Cardiac muscle cell (in vitro differentiated cells and primary cell): ENCODE measurements at regions not wholly inside any gene's neighbourhood (a gene's known extent, or its start where the extent isn't known, plus 50 kb on each side); places are given as distances from the start of the nearest gene placed in this dataset.
"Not testable (repeated sequence)": the region's sequence is repeated elsewhere in the genome, so short reads cannot be mapped to it uniquely, and the experiment has no call there.

Experiments used
- DNase-seq, 2 donors: peaks; one replicate each; pipeline versions ENCODE4 v3.0.0 to v3.0.0-alpha.2; 2010 to 2017; ENCODE audit warnings: low read depth in 1 of 2, low spot score in 1 of 2
- H3K27ac ChIP-seq: fragments of 200-600 bp; sonication (generic); 2 replicates; pipeline ENCODE4 v1.5.1; 2016
- H3K27me3 ChIP-seq: fragments of 200-600 bp; sonication (generic); 2 replicates; pipeline ENCODE4 v1.6.0; 2016; ENCODE audit warnings: control low read depth
- H3K36me3 ChIP-seq: fragments of 200-600 bp; sonication (generic); 2 replicates; pipeline ENCODE4 v1.5.1; 2016; ENCODE audit warnings: control low read depth
- H3K4me1 ChIP-seq: fragments of 200-600 bp; sonication (generic); 2 replicates; pipeline ENCODE4 v1.8.1; 2017; ENCODE audit warnings: low read depth, mild to moderate bottlenecking, mixed run types
- H3K4me3 ChIP-seq: fragments of 200-600 bp; sonication (generic); 2 replicates; pipeline ENCODE4 v1.5.1; 2016; ENCODE audit warnings: mild to moderate bottlenecking
- H3K9me3 ChIP-seq: fragments of 200-600 bp; sonication (generic); 2 replicates; pipeline ENCODE4 v1.5.1; 2017; ENCODE audit warnings: low read depth, mild to moderate bottlenecking, control low read depth
- TF ChIP-seq, protein P1 (sequence below): IDR thresholded peaks from 2 replicates; pipeline ENCODE4 v1.5.1; 2012; ENCODE audit warnings: low read depth, mild to moderate bottlenecking, low read length

DNA sequence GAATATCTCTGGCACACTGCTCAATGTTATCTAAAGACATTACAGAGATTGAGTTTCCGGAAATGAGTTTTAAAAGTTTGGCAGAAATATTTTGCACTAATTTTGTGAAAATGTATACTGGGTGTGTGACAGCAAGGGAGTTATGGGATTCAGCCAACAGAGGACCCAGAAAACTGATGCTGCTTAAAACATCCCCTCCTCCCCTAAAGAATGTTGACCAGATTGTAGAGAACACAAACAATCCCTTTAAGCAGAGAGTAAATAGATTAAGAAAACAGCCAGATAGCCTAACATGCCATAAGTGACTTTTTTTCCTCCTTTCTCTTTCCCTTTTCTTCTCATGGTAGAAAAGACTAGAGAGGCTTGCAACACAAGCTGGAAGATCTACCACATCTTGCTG is 928.0 kb upstream of the ALCAM start:
- no peaks in the 10 kb centered on the region for H3K27me3 ChIP-seq
- no peak overlapping the region for H3K27ac ChIP-seq
- no peaks in the 10 kb centered on the region for H3K9me3 ChIP-seq
- TF ChIP-seq, protein P1, sequence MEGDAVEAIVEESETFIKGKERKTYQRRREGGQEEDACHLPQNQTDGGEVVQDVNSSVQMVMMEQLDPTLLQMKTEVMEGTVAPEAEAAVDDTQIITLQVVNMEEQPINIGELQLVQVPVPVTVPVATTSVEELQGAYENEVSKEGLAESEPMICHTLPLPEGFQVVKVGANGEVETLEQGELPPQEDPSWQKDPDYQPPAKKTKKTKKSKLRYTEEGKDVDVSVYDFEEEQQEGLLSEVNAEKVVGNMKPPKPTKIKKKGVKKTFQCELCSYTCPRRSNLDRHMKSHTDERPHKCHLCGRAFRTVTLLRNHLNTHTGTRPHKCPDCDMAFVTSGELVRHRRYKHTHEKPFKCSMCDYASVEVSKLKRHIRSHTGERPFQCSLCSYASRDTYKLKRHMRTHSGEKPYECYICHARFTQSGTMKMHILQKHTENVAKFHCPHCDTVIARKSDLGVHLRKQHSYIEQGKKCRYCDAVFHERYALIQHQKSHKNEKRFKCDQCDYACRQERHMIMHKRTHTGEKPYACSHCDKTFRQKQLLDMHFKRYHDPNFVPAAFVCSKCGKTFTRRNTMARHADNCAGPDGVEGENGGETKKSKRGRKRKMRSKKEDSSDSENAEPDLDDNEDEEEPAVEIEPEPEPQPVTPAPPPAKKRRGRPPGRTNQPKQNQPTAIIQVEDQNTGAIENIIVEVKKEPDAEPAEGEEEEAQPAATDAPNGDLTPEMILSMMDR = no peak
- DNase-seq = peak in 1 of 2 donors; percentile 16
- H3K36me3 ChIP-seq = no peaks in the 10 kb centered on the region
- H3K4me3 ChIP-seq = no peak overlapping the region
- H3K4me1 ChIP-seq = peaks cover 3% of the 10 kb centered on the region

DNA sequence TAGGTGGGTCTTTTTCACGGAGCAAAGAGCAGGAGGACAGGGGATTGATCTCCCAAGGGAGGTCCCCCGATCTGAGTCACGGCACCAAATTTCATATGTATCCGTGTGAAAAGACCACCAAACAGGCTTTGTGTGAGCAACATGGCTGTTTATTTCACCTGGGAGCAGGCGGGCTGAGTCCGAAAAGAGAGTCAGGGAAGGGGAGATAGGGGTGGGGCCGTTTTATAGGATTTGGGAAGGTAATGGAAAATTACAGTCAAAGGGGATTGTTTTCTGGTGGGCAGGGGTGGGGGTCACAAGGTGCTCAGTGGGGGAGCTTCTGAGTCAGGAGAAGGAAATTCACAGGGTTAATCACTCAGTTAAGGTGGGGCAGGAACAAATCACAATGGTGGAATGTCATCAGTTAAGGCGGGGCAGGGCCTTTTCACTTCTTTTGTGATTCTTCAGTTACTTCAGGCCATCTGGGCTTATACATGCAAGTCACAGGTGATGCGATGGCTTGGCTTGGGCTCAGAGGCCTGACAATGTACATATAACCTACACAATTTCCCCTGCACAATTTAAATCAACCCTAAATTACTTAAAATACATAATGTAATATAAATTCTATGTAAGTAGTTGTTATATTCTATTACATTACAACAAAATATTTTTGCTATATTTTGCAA is 921.3 kb upstream of the ALCAM start:
- not testable (repeated sequence) for H3K9me3 ChIP-seq, H3K27ac ChIP-seq, H3K36me3 ChIP-seq, H3K4me1 ChIP-seq, H3K4me3 ChIP-seq, H3K27me3 ChIP-seq, DNase-seq

DNA sequence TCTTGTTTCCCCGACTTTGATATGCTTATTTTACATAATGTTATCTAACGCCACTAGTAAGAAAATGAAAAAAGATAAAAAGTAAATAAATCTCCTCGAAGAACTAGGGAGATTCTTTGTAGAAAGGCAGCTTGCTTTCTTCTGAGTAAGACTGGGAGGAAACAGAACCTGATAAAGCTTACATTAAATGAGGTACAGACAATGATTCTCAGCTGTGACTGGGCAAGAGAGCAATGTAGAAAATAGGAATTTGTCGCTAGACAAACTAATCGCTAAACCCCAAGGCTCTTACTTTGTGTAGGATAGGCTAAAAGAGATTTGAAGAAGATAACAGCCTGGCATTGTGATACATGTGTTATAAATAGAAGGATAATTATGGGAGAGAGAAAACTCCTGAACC is 919.0 kb upstream of the ALCAM start:
- H3K4me1 ChIP-seq = no peaks in the 10 kb centered on the region
- H3K36me3 ChIP-seq = no peaks in the 10 kb centered on the region
- no peak overlapping the region for H3K27ac ChIP-seq
- TF ChIP-seq, protein P1 = no peak
- no peak for DNase-seq
- no peak overlapping the region for H3K4me3 ChIP-seq
- no peaks in the 10 kb centered on the region for H3K27me3 ChIP-seq
- peaks cover 4% of the 10 kb centered on the region for H3K9me3 ChIP-seq

DNA sequence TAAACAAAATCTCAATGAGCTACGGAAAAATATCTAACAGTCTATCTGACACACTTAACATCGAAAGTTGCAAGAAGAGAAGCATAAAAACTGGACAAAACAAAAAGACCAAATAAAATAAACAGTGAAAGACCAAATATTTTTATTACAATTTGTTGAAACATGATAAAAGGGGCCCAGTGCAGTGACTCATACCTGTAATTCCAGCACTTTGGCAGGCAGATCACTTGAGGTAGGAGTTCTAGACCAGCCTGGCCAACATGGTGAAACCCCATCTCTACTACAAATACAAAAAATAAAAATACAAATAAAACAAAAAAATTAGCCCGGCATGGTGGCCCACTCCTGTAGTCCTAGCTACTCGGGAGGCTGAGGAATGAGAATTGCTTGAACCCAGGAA is 914.0 kb upstream of the ALCAM start:
- H3K4me1 ChIP-seq = no peaks in the 10 kb centered on the region
- TF ChIP-seq, protein P1 = no peak
- no peak overlapping the region for H3K4me3 ChIP-seq
- H3K9me3 ChIP-seq = no peaks in the 10 kb centered on the region
- no peak for DNase-seq
- no peaks in the 10 kb centered on the region for H3K36me3 ChIP-seq
- H3K27me3 ChIP-seq = no peaks in the 10 kb centered on the region
- H3K27ac ChIP-seq = no peak overlapping the region

DNA sequence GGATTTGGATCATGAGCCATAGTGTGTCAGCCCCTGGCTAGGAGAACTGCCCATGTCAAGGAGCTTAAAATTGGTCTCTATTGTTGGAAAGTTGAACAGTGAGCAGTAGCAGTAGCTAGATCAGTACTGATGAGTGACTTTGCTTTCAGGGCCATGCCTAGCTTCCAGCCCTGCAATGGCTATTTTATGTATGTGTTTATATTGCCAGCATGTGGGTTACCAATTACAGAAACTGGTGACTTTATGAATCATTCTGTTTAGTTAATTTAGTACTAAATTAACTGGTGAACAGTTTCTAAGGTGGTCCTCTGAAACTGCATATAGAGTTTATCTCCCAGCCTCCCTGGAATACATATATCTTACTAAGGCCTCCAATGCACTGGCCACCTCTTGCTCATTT is 908.1 kb upstream of the ALCAM start:
- peaks cover 28% of the 10 kb centered on the region for H3K4me1 ChIP-seq
- H3K27ac ChIP-seq = no peak overlapping the region
- no peaks in the 10 kb centered on the region for H3K27me3 ChIP-seq
- DNase-seq = no peak
- TF ChIP-seq, protein P1 = no peak
- no peaks in the 10 kb centered on the region for H3K9me3 ChIP-seq
- no peak overlapping the region for H3K4me3 ChIP-seq
- no peaks in the 10 kb centered on the region for H3K36me3 ChIP-seq

DNA sequence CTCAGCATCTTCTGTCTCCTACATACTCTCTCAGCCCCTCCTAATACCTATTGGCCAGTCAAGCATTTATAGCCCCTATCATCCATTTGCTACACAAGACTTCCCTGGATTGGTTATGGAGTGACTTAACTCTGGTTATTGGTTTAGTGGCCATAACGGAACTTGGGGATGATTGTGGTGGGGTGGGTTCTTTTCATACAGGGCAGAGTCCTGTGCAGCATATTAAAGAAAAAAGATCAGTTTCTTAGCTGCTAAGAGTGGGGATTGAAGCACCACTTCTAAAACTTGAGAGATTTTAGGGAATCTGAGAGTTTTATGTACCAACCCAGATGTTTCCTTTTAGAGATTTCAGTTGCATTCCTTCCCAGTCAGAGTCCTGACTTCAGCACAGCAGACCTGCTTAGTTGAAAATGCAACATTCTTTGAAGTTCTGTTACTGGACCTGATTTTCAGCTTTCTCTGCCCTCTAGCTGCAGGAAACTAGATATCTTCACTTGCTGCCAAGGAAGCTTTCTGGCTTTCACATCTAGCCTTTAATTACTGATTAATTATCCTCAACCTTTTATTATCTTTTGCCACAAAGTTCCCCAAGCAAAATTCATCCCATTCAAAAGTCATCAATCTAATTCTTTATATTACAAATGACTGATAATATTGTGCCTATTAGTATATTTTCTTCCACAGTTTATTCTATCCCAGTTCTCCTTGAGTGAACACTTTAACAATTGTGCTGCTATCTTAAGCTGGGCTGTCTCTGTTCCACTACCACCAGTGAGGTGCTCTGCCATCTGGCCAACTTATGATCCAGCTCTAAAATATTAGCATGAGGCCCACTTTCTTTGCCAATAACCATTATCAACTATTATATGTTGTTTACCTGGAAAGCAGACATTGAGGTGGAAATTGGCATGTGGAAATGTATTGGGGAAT is 906.0 kb upstream of the ALCAM start:
- Histone ChIP-seq H3K4me1 (peaks cover 28% of the 10 kb centered on the region), H3K4me3 (no peak overlapping the region), H3K9me3 (no peaks in the 10 kb centered on the region), H3K27ac (peak overlapping the region; percentile 98), H3K36me3 (no peaks in the 10 kb centered on the region), H3K27me3 (no peaks in the 10 kb centered on the region)
- DNase-seq = peak; percentile 55 to 64
- TF ChIP-seq, protein P1 = peak; percentile 35
